SU-DHL-6 (cell line): ENCODE measurements at regions not wholly inside any gene's neighbourhood (a gene's known extent, or its start where the extent isn't known, plus 50 kb on each side); places are given as distances from the start of the nearest gene placed in this dataset.

Experiments used
- H2AFZ ChIP-seq: fragments of 200-600 bp; sonication (generic); 2 replicates; pipeline ENCODE4 v1.6.1; 2014; ENCODE audit warnings: low read depth, mild to moderate bottlenecking, moderate library complexity, mixed read lengths, antibody characterized with exemption, low read length; ENCODE audit not compliant: severe bottlenecking
- H3F3A ChIP-seq: fragments of 200-600 bp; shearing (Covaris generic); 2 replicates; pipeline ENCODE4 v1.6.0; 2016; ENCODE audit warnings: antibody characterized with exemption, mild to moderate bottlenecking; ENCODE audit not compliant: insufficient read depth
- H3K27ac ChIP-seq: fragments of 200-600 bp; sonication (generic); 2 replicates; pipeline ENCODE4 v1.5.1; 2016; ENCODE audit warnings: low read depth, mild to moderate bottlenecking, low read length, moderate library complexity, mixed read lengths
- H3K27me3 ChIP-seq: fragments of 200-600 bp; sonication (generic), shearing (Covaris generic); 2 replicates; pipeline ENCODE4 v1.6.0; 2014; ENCODE audit warnings: mild to moderate bottlenecking, low read length
- H3K36me3 ChIP-seq: fragments of 200-600 bp; sonication (generic); 2 replicates; pipeline ENCODE4 v1.6.1; 2014; ENCODE audit warnings: mild to moderate bottlenecking, low read length, mixed read lengths
- H3K4me2 ChIP-seq: fragments of 300-600, 200-600 bp; shearing (Covaris generic), sonication (generic); 2 replicates; pipeline ENCODE4 v1.6.0; 2014; ENCODE audit warnings: low read length, low read depth, mild to moderate bottlenecking; ENCODE audit not compliant: poor library complexity, severe bottlenecking
- H3K4me3 ChIP-seq: fragments of 200-600 bp; sonication (generic); 2 replicates; pipeline ENCODE4 v1.5.1; 2014; ENCODE audit warnings: antibody characterized with exemption, low read length, mild to moderate bottlenecking, mixed read lengths; ENCODE audit not compliant: insufficient read depth, poor library complexity, severe bottlenecking
- H3K79me2 ChIP-seq: fragments of 200-600 bp; sonication (generic); 2 replicates; pipeline ENCODE4 v1.6.1; 2014; ENCODE audit warnings: mild to moderate bottlenecking, low read length, moderate library complexity; ENCODE audit not compliant: insufficient read depth
- H3K9ac ChIP-seq: fragments of 200-600 bp; sonication (generic); 2 replicates; pipeline ENCODE4 v1.7.0; 2014; ENCODE audit warnings: mild to moderate bottlenecking, low read length
- H3K9me2 ChIP-seq: fragments of 200-600 bp; sonication (generic); replicated peaks from 2 replicates; pipeline ENCODE4 v1.6.1; 2014; ENCODE audit warnings: low read length; ENCODE audit not compliant: insufficient read depth
- H3K9me3 ChIP-seq: fragments of 200-600 bp; sonication (generic); 2 replicates; pipeline ENCODE4 v1.6.1; 2014; ENCODE audit warnings: low read length, mixed read lengths; ENCODE audit not compliant: insufficient read depth
- H4K20me1 ChIP-seq: fragments of 200-600 bp; sonication (generic); 2 replicates; pipeline ENCODE4 v1.6.1; 2014; ENCODE audit warnings: low read depth, mild to moderate bottlenecking, antibody characterized with exemption, low read length, moderate library complexity, mixed read lengths
- CTCF ChIP-seq: fragments of 200-600 bp; sonication (generic); IDR thresholded peaks from one replicate; pipeline ENCODE4 v1.5.1; 2017; ENCODE audit warnings: antibody characterized with exemption, mild to moderate bottlenecking, low read length, moderate library complexity; ENCODE audit not compliant: insufficient read depth, poor library complexity, severe bottlenecking
- EZH2phosphoT487 ChIP-seq: fragments of 200-600 bp; sonication (generic), shearing (Covaris generic); conservative IDR thresholded peaks from 2 replicates; pipeline ENCODE4 v1.6.1; 2018; ENCODE audit warnings: mild to moderate bottlenecking, antibody characterized with exemption, low read length, moderate library complexity, mixed read lengths

GRCh38 chr18:73563345-73563744 is 584.3 kb downstream of the FBXO15 start:
- no peaks in the 10 kb centered on the region for H4K20me1 ChIP-seq
- H3K4me2 ChIP-seq = no peak overlapping the region
- no peaks in the 10 kb centered on the region for H3K36me3 ChIP-seq
- no peak overlapping the region for H3K27ac ChIP-seq
- H2AFZ ChIP-seq = no peak overlapping the region
- H3K9me3 ChIP-seq = no peaks in the 10 kb centered on the region
- H3K79me2 ChIP-seq = no peaks in the 10 kb centered on the region
- H3K9me2 ChIP-seq = no peaks in the 10 kb centered on the region; the same call in 1 of the 2 replicates
- no peak overlapping the region for H3K4me3 ChIP-seq
- no peaks in the 10 kb centered on the region for H3K27me3 ChIP-seq
- H3F3A ChIP-seq = no peaks in the 10 kb centered on the region
- TF ChIP-seq EZH2phosphoT487 = no peak
- no peak for TF ChIP-seq CTCF
- H3K9ac ChIP-seq = no peak overlapping the region

- H3K4me3 ChIP-seq = no peak overlapping the region
- no peaks in the 10 kb centered on the region for H3F3A ChIP-seq
- no peak overlapping the region for H2AFZ ChIP-seq
- no peak overlapping the region for H3K27ac ChIP-seq
- H4K20me1 ChIP-seq = no peaks in the 10 kb centered on the region
- no peaks in the 10 kb centered on the region; the same call in 1 of the 2 replicates for H3K9me2 ChIP-seq
- H3K4me2 ChIP-seq = no peak overlapping the region
- H3K27me3 ChIP-seq = no peaks in the 10 kb centered on the region
- H3K79me2 ChIP-seq = no peaks in the 10 kb centered on the region
- no peaks in the 10 kb centered on the region for H3K36me3 ChIP-seq
- H3K9me3 ChIP-seq = no peaks in the 10 kb centered on the region
- TF ChIP-seq EZH2phosphoT487 (no peak), CTCF (no peak)
- H3K9ac ChIP-seq = no peak overlapping the region
Measured at GRCh38 chr18:73556904-73557303, 590.7 kb downstream of the FBXO15 start.

GRCh38 chr18:73552171-73552570 is 595.5 kb downstream of the FBXO15 start:
- Histone ChIP-seq H3K9me3 (no peaks in the 10 kb centered on the region), H3K27me3 (no peaks in the 10 kb centered on the region), H3K4me3 (no peak overlapping the region), H4K20me1 (no peaks in the 10 kb centered on the region), H3K9me2 (no peaks in the 10 kb centered on the region), H3K27ac (no peak overlapping the region), H2AFZ (no peak overlapping the region), H3K36me3 (no peaks in the 10 kb centered on the region), H3K4me2 (no peak overlapping the region), H3K9ac (no peak overlapping the region), H3F3A (no peaks in the 10 kb centered on the region), H3K79me2 (no peaks in the 10 kb centered on the region)
- TF ChIP-seq CTCF = no peak
- no peak for TF ChIP-seq EZH2phosphoT487

- H3K27ac ChIP-seq = no peak overlapping the region
- no peak overlapping the region for H2AFZ ChIP-seq
- H3K27me3 ChIP-seq = no peaks in the 10 kb centered on the region
- H3K4me2 ChIP-seq = no peak overlapping the region
- TF ChIP-seq EZH2phosphoT487 (no peak), CTCF (no peak)
- no peaks in the 10 kb centered on the region for H3F3A ChIP-seq
- no peak overlapping the region for H3K9ac ChIP-seq
- H3K9me3 ChIP-seq = no peaks in the 10 kb centered on the region
- H3K4me3 ChIP-seq = no peak overlapping the region
- no peaks in the 10 kb centered on the region for H3K36me3 ChIP-seq
- no peaks in the 10 kb centered on the region for H4K20me1 ChIP-seq
- H3K79me2 ChIP-seq = no peaks in the 10 kb centered on the region
- no peaks in the 10 kb centered on the region for H3K9me2 ChIP-seq
Measured at GRCh38 chr18:73551211-73551610, 596.4 kb downstream of the FBXO15 start.
